GM20000 (cell line): ENCODE measurements at regions not wholly inside any gene's neighbourhood (a gene's known extent, or its start where the extent isn't known, plus 50 kb on each side); places are given as distances from the start of the nearest gene placed in this dataset.

ENCODE experiments used
- DNase-seq: peaks from one replicate; pipeline ENCODE4 v3.0.0; 2012; ENCODE audit warnings: low spot score
- TF ChIP-seq, protein P1 (sequence below): IDR thresholded peaks from 2 replicates; pipeline ENCODE4 v1.5.1; 2012; ENCODE audit warnings: mild to moderate bottlenecking, control low read depth; ENCODE audit errors: extremely low read depth, missing control alignments

DNA sequence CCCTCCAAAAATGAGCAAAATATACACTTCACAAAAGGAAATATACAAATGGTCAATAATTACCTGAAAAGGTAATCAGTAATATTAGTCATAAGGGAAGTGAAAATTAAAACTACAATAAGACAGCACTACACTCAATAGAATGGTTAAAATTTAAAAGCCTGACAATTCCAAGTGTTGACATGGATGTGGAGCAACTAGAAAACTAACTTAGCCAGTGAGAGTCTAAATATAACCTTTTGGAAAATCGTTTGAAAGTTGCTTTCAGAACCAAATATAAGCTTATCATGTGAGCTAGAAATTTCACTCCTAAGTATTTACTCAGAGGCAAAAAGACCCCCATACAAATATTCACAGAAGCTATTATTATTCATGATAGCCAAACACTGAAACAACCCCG lies 105.1 kb upstream of the MVB12B start:
- TF ChIP-seq, protein P1, sequence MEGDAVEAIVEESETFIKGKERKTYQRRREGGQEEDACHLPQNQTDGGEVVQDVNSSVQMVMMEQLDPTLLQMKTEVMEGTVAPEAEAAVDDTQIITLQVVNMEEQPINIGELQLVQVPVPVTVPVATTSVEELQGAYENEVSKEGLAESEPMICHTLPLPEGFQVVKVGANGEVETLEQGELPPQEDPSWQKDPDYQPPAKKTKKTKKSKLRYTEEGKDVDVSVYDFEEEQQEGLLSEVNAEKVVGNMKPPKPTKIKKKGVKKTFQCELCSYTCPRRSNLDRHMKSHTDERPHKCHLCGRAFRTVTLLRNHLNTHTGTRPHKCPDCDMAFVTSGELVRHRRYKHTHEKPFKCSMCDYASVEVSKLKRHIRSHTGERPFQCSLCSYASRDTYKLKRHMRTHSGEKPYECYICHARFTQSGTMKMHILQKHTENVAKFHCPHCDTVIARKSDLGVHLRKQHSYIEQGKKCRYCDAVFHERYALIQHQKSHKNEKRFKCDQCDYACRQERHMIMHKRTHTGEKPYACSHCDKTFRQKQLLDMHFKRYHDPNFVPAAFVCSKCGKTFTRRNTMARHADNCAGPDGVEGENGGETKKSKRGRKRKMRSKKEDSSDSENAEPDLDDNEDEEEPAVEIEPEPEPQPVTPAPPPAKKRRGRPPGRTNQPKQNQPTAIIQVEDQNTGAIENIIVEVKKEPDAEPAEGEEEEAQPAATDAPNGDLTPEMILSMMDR: no peak
- DNase-seq: no peak

DNA sequence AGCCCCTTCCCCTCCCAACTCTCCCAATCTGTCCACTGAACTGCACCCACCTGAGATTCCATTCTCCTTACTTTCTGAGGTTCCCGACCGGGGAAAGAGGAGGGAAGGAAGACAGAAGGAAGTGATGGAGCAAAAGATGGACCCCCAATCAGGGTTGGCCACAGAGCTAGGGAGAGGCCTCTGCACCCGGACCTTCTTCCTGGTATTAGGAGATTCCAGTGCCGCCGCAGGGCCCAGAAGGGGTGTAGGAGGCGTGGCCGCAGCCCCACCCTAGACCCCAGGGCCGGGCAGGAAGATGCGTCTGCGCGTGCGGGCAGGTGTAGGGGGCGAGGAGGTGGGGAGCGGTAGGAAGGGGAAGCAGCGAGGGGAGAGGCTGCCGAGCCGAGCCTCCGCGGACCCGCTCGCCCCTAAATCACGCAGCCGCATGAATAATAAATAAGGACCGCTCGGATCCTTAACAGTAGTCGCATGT lies 104.2 kb upstream of the MVB12B start:
- no peak for DNase-seq
- TF ChIP-seq, protein P1: no peak

DNA sequence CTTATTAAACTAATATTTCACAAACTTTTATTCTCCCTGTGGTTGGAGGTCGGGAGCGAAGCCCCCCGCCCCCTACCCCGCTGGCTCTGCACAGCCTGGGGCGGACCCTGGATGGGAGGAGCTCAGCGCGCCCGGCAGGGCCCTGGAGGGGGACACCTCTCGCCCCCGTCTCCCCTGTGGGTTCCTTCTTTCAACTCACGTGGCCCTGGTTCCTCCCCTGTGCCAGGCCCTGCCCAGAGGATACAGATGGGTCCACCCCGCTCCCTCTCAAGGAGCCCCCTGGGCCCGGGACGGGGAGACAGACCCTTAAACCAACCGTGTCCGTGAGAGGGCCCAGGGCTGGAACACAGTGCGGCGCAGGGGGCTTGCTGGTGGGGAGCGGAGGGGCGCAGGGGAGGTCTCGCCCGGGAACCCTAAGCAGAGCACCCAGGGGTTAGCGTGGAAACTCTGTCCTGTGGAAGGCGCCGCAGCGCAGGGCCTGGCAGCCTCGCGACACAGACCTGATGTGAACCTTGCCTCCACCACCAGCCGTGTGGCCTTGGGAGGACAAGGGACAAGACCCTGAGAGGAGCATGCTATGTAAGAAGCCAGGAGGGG lies 103.7 kb upstream of the MVB12B start:
- no peak for DNase-seq
- TF ChIP-seq, protein P1: no peak

DNA sequence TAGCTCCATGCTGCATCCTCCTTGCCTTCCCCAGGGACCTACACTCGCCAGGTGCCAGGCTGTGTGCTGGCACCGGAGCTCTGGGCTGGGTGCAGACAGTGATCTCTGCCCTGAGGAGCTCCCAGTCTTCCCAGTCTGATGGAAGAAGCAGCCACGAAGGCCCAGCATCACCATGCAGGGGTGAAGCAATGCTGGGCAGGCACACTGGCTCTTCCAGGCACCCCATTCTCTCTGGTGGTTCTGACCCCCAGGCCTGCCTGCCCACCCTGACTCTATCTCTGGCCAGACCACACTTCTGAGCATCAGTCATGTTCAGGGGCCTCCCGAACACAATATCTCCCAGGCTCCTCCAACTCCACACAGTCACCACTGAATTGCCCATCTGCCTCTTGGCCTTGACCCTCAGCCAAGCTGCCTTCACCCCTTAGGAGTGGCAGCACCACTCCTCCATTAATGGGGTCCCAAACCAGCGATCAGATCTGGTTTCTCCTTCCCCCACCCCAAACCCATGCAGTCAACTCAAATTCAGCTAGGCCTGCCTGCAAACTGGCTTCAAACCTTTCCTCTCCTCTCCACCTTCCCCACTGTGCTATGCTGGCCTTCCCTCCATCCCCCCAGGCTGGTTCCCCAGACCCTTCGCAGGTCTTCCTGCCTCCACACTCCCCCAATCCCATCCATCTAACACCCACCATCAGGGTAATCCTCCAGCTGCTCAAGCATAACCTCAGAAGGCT lies 102.7 kb upstream of the MVB12B start:
- DNase-seq: no peak
- TF ChIP-seq, protein P1: no peak

DNA sequence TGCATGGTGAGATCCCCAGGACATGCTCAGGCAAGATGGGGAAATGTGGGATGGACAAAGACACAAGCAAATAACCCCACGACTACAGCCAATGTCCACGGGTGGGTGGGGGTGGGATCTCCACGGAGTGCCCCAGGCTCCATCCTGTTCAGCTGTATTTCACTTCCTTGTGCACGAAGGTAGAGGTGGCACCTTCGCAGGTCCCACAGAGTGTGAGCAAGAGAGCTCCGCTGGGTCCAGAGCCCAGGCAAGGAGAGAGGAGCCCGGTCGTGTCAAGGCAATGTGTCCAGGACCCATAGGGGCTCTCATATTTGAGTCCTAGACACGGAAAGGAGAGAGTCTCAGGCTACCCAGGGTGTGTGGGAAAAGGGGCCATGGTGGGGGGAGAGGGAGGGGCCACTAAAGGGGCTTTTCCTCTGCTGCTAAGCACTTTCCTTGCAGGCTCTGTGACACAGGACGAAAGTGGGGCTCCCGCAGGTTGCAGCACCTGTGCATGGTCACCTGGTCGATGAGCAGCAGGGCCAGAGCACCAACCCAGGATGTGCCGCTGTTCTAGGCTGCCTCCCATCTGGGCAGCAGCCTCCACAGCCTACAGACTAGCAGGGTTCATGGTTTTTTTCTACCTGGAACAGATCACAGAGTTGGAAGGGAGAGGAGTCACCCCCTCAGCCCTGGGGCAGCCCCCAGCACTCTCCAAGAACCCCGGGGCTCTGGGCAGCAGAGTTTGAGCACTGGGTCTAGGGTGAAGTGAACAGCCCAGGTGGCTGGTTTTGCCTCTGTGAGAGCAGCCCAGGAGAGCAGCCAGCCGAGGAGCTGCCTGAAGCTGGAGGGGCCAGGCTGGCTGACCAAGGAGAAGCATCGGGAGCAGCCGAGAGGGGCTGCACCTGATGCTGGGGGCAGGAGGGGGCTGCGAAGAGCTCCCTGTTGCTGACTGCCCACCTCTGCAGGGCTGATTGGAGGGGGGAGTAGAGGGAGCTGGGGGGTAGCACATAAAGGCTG lies 100.7 kb upstream of the MVB12B start:
- DNase-seq: no peak
- TF ChIP-seq, protein P1: no peak

DNA sequence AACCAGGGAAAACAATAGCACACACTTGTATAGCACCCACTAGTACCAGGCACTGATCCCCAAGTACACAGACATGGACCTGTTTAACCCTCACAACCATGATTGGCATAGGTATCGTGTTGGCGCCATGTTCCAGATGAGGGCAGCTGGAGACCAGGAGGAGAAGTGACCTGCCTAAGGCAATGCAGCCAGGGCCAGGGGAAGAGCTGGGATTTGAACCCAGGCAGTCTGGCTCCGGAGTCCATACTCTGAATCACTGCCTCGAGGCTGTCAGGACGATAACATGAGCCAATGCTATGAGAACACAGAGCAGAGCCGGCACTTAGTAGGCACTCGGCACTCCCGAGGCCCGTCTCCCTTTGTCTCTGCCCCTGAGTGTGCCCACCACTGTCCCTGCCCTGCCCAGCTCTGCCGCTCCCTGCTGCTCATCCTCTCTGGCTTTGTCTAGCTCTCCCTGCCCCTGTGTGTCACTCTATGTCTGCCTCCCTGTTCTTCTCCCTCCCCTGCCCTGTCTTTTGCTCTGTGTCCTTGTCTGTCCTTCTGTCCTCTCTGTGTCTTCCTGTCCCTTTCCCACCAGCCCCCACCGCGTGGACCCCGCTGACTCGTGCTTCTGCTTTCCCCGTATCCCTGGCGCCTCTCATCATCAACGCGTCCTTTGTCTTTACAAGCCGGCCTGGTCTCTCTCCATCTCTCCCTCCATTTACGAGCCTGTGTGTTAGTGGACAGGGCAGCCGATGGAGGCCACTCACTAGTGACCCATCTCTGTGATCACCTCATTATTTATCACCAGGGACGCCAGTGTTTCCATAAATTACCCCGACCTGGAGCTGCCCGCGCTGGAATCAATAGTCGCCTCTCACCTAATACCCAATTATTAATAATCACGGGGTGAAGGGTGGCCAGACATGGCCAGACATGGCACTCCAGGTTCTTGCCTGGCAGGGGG lies 99.4 kb upstream of the MVB12B start:
- DNase-seq: no peak
- TF ChIP-seq, protein P1: no peak
